Caco-2 (cell line): ENCODE measurements at regions not wholly inside any gene's neighbourhood (a gene's known extent, or its start where the extent isn't known, plus 50 kb on each side); places are given as distances from the start of the nearest gene placed in this dataset.

ENCODE experiments used
- BruUV-seq: library from RNA; stranded (reverse); fragments of 400-500 nt; replicated peaks from 2 replicates; lab custom pipeline; 2021; lab: Mats Ljungman, UMichigan
- CTCF ChIA-PET: fragments of 300-600 bp; sonication (Branson Sonifier 250); formaldehyde crosslinking; loops from one replicate; lab custom pipeline; 2022; ENCODE audit warnings: antibody characterized with exemption; lab: Charles Lee
- POLR2A ChIA-PET: fragments of 300-600 bp; sonication (Branson Sonifier 250); formaldehyde crosslinking; loops from one replicate; lab custom pipeline; 2022; ENCODE audit warnings: antibody characterized with exemption; lab: Charles Lee
- DNase-seq, 2 experiments: peaks; one replicate each; pipeline versions ENCODE4 v3.0.0 to v3.0.0-alpha.2; 2020 to 2022
- H3K27me3 ChIP-seq: replicated peaks from 2 replicates; pipeline ENCODE4 v1.6.0; 2011; ENCODE audit warnings: low read length; ENCODE audit not compliant: control insufficient read depth, insufficient read depth
- H3K36me3 ChIP-seq: 2 replicates; pipeline ENCODE4 v1.5.1; 2011; ENCODE audit warnings: low read length; ENCODE audit not compliant: control insufficient read depth, insufficient read depth
- H3K4me1 ChIP-seq: fragments of 250-450 bp; sonication (Bioruptor Pico); 2 replicates; pipeline ENCODE4 v1.5.1; 2020; ENCODE audit warnings: mild to moderate bottlenecking
- H3K4me3 ChIP-seq: 2 replicates; pipeline ENCODE4 v1.5.1; 2011; ENCODE audit warnings: low read depth, mild to moderate bottlenecking, control low read depth, low read length
- H3K9me3 ChIP-seq: fragments of 250-450 bp; sonication (Bioruptor Pico); 2 replicates; pipeline ENCODE4 v1.5.1; 2020; ENCODE audit warnings: mild to moderate bottlenecking, moderate library complexity
- H3K27ac Mint-ChIP-seq: one replicate; pipeline ENCODE4 v1.8.0; 2022; ENCODE audit warnings: mixed read lengths; ENCODE audit not compliant: unreplicated experiment
- H3K27me3 Mint-ChIP-seq: one replicate; pipeline ENCODE4 v1.8.0; 2022; ENCODE audit warnings: mixed read lengths; ENCODE audit not compliant: insufficient read depth, unreplicated experiment
- H3K36me3 Mint-ChIP-seq: one replicate; pipeline ENCODE4 v1.8.0; 2022; ENCODE audit warnings: mild to moderate bottlenecking, mixed read lengths; ENCODE audit not compliant: insufficient read depth, unreplicated experiment
- H3K4me1 Mint-ChIP-seq: one replicate; pipeline ENCODE4 v1.8.0; 2022; ENCODE audit warnings: low read depth, mixed read lengths; ENCODE audit not compliant: unreplicated experiment
- H3K4me3 Mint-ChIP-seq: one replicate; pipeline ENCODE4 v1.8.0; 2022; ENCODE audit warnings: mild to moderate bottlenecking, moderate library complexity, mixed read lengths; ENCODE audit not compliant: unreplicated experiment
- H3K9me3 Mint-ChIP-seq: one replicate; pipeline ENCODE4 v1.8.0; 2022; ENCODE audit warnings: mixed read lengths; ENCODE audit not compliant: unreplicated experiment
- CTCF ChIP-seq, 2 experiments: fragments of 200-600 bp in 1 of 2; IDR thresholded peaks; 1 replicate in 1 of 2; 2 replicates in 1 of 2; pipeline versions ENCODE4 v1.5.1 to v1.8.0; 2011 to 2022; ENCODE audit warnings: antibody characterized with exemption in 1 of 2, control low read depth in 1 of 2, inconsistent platforms in 1 of 2, low read depth in 1 of 2, low read length in 1 of 2, mild to moderate bottlenecking in 1 of 2, moderate library complexity in 1 of 2; ENCODE audit not compliant: insufficient read depth in 1 of 2, severe bottlenecking in 1 of 2, unreplicated experiment in 1 of 2
- intact Hi-C: fragments of 100-400 bp; cut with micrococcal nuclease; formaldehyde crosslinking; loops from one replicate; pipeline ENCODE4 v1.10.0; 2022; ENCODE audit not compliant: unreplicated experiment

GRCh38 chr4:186848437-186848836 lies 124.8 kb upstream of the FAT1 start:
- no peaks in the 10 kb centered on the region for H3K9me3 ChIP-seq
- intact Hi-C loops, result no loop called here
- CTCF ChIA-PET, result no interaction called here
- Mint-ChIP-seq H3K36me3 (no peaks in the 10 kb centered on the region), H3K4me1 (no peaks in the 10 kb centered on the region), H3K27ac (no peak overlapping the region), H3K27me3 (no peaks in the 10 kb centered on the region), H3K4me3 (no peak overlapping the region), H3K9me3 (peaks cover 12% of the 10 kb centered on the region)
- H3K4me3 ChIP-seq, result no peak overlapping the region
- peaks cover 20% of the 10 kb centered on the region; the same call in 1 of the 2 replicates for H3K4me1 ChIP-seq
- no peaks in the 10 kb centered on the region for H3K36me3 ChIP-seq
- H3K27me3 ChIP-seq, result no peaks in the 10 kb centered on the region
- no TSS peak for BruUV-seq
- POLR2A ChIA-PET, result no interaction called here
- TF ChIP-seq CTCF (IDR thresholded peaks at IDR 0.05; ENCODE audit: insufficient read depth in 1 of 2, low read depth in 1 of 2, low read length in 1 of 2, severe bottlenecking in 1 of 2, unreplicated experiment in 1 of 2), result no peak
- DNase-seq, result no peak

DNA sequence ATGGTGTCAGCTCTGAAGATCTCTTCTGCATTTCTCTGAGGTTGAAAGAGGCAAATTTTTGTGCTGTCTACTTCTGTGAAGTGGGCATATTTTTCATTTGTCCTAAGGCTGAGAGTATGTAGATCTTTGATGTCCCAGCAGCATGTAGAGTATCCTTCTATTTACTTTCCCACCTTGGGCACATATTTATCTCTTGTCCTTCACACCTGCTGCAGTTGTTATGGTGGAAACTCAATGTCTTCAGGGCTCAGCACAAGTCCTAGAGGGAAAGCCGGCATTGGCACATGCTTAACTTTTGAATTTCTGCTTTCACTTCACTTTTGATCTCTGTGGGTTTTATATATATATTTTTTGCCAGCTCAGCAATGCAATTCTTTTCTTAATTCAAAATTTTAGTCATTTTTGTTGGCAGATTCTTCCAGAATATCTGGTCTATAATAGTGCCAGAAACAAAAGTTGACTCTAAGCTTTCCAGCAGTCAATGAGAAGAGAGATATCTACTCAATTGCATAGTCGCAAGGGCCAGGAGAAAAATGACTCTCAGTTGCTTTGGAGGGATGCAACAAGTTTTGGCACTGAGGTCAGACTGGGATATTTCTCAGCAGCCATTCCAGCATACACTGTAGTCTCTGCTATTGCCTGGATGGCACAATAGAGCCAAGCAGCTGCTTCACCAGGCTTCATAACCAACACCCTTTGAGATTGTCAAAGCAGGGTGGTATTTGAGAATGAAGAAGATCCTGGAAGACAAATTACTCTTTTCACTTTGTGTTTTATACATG lies 127.8 kb upstream of the FAT1 start:
- Mint-ChIP-seq H3K27ac (no peak overlapping the region), H3K9me3 (peaks cover 12% of the 10 kb centered on the region), H3K4me3 (no peak overlapping the region), H3K36me3 (no peaks in the 10 kb centered on the region), H3K27me3 (no peaks in the 10 kb centered on the region), H3K4me1 (no peaks in the 10 kb centered on the region)
- DNase-seq, result no peak
- no TSS peak for BruUV-seq
- POLR2A ChIA-PET, result no interaction called here
- TF ChIP-seq CTCF (IDR thresholded peaks at IDR 0.05; ENCODE audit: insufficient read depth in 1 of 2, low read depth in 1 of 2, low read length in 1 of 2, severe bottlenecking in 1 of 2, unreplicated experiment in 1 of 2), result no peak
- H3K9me3 ChIP-seq, result no peaks in the 10 kb centered on the region
- intact Hi-C loops, result no loop called here
- no peaks in the 10 kb centered on the region for H3K27me3 ChIP-seq
- H3K4me3 ChIP-seq, result no peak overlapping the region
- H3K36me3 ChIP-seq, result no peaks in the 10 kb centered on the region
- CTCF ChIA-PET, result no interaction called here
- H3K4me1 ChIP-seq, result peaks cover 7% of the 10 kb centered on the region; the same call in 1 of the 2 replicates

GRCh38 chr4:186852073-186852420 lies 128.4 kb upstream of the FAT1 start:
- H3K4me3 Mint-ChIP-seq, result no peak overlapping the region
- no peaks in the 10 kb centered on the region for H3K4me1 Mint-ChIP-seq
- H3K36me3 Mint-ChIP-seq, result no peaks in the 10 kb centered on the region
- H3K9me3 Mint-ChIP-seq, result peaks cover 12% of the 10 kb centered on the region
- no TSS peak for BruUV-seq
- POLR2A ChIA-PET, result no interaction called here
- intact Hi-C loops, result no loop called here
- H3K27me3 ChIP-seq, result no peaks in the 10 kb centered on the region
- no peak for DNase-seq
- no peak for TF ChIP-seq CTCF (IDR thresholded peaks at IDR 0.05; ENCODE audit: insufficient read depth in 1 of 2, low read depth in 1 of 2, low read length in 1 of 2, severe bottlenecking in 1 of 2, unreplicated experiment in 1 of 2)
- H3K4me1 ChIP-seq, result peaks cover 7% of the 10 kb centered on the region; the same call in 1 of the 2 replicates
- no peaks in the 10 kb centered on the region for H3K36me3 ChIP-seq
- no peaks in the 10 kb centered on the region for H3K27me3 Mint-ChIP-seq
- no peak overlapping the region for H3K27ac Mint-ChIP-seq
- no peak overlapping the region for H3K4me3 ChIP-seq
- CTCF ChIA-PET, result no interaction called here
- no peaks in the 10 kb centered on the region for H3K9me3 ChIP-seq
